Fibroblast of the aortic adventitia (primary cell): ENCODE measurements at regions not wholly inside any gene's neighbourhood (a gene's known extent, or its start where the extent isn't known, plus 50 kb on each side); places are given as distances from the start of the nearest gene placed in this dataset. TPM values are rescaled to one million over a fixed set of nuclear protein-coding genes. Genes with fewer than 3 reads are reported as not detected.

Source experiments
- DNase-seq: peaks from one replicate; pipeline ENCODE4 v3.0.0-alpha.2; 2010; ENCODE audit warnings: low read depth
- H3K4me3 ChIP-seq: 2 replicates; pipeline ENCODE4 v1.5.1; 2011; ENCODE audit warnings: low read depth, mild to moderate bottlenecking, control low read depth, low read length, moderate library complexity
- small RNA-seq: library from RNA; depleted of rRNA; stranded (forward); fragments of <200 nt; gene quantifications from one replicate; pipeline ENCODE3, GENCODE V24; 2012
- TF ChIP-seq, protein P1 (sequence below): IDR thresholded peaks from 2 replicates; pipeline ENCODE4 v1.5.1; 2011; ENCODE audit warnings: mild to moderate bottlenecking, low read length, control low read depth, inconsistent platforms; ENCODE audit not compliant: insufficient read depth

DNA sequence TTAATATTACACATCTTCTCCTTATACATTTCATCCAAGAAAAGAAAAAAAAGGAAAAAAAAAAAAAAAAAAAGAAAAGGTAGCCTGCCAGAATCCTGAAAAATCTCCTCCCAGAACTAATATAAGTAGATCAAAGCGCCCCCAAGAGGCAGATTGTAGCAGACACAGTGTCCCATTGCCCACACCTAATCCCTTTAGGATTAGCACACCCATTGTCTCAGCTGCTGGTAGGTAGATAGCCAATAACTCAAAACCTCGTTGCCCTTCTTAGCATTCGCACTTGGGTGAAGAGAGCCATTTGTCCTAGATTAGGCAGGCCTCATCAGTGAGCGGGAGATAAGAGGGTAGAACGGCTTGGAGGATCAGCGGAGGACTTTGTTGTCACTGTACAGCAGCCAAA, 100.2 kb upstream of the SORCS1 start:
- TF ChIP-seq, protein P1, sequence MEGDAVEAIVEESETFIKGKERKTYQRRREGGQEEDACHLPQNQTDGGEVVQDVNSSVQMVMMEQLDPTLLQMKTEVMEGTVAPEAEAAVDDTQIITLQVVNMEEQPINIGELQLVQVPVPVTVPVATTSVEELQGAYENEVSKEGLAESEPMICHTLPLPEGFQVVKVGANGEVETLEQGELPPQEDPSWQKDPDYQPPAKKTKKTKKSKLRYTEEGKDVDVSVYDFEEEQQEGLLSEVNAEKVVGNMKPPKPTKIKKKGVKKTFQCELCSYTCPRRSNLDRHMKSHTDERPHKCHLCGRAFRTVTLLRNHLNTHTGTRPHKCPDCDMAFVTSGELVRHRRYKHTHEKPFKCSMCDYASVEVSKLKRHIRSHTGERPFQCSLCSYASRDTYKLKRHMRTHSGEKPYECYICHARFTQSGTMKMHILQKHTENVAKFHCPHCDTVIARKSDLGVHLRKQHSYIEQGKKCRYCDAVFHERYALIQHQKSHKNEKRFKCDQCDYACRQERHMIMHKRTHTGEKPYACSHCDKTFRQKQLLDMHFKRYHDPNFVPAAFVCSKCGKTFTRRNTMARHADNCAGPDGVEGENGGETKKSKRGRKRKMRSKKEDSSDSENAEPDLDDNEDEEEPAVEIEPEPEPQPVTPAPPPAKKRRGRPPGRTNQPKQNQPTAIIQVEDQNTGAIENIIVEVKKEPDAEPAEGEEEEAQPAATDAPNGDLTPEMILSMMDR = no peak
- H3K4me3 ChIP-seq = no peak overlapping the region
- no peak for DNase-seq

DNA sequence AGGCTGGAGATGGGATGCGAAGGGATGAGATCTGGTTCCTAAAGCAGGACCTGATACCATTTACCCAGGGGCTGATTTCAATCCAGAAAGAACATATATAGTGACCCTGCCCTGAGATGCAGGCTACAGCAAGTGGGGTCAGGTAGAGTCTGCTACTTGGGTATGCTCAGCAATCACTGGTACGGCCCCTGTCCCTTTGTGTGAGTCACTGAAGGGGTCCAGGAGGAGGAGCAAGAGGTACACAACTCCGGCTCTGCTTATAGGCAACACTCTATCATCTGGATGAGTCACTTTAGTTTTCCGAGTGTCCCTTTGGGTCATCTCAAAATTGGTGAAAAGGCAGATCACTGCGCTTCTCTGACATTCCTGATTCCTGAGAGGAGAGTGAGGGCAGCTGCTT, 79.6 kb upstream of the SORCS1 start:
- TF ChIP-seq, protein P1 = no peak
- DNase-seq = no peak
- no peak overlapping the region for H3K4me3 ChIP-seq

DNA sequence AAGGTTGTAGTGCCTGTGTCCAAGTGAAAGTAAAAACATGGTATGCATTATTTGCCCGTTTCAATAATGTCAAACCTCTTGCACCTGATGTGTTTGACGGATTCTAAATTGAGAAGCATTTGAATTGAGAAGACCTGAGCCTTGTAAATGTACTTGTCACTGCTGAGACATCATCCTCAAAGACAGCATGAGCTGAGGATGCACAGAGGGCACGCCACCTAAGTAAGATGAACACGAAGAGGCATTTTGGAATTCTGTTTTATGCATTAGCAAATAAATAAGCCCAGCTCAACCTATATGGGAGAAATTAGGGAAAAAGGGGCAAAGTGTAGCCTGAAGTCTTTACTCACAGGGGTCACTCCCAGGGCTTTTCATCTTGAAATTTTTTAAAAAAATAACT, 73.8 kb upstream of the SORCS1 start:
- no peak for DNase-seq
- TF ChIP-seq, protein P1 = no peak
- H3K4me3 ChIP-seq = no peak overlapping the region

DNA sequence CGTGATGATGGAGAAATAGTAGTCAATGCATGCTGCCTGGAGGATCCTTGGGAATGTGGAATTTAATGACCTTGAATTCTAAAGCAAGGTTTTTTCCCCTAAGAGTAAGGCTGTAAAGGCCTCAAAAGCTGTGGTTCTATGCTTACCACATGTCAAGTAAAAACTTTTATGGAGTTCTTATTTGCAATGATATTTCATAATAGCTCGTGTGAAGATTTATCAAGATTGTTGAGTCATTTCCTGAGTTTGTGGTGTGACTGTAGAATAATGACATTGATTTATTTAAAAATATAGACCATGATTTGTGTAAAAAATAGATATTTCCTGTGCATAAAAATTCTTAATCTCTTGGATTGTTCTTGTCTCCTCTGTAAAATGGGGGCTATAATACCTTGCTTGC, 67.5 kb upstream of the SORCS1 start:
- no peak for DNase-seq
- TF ChIP-seq, protein P1 = no peak
- H3K4me3 ChIP-seq = no peak overlapping the region

DNA sequence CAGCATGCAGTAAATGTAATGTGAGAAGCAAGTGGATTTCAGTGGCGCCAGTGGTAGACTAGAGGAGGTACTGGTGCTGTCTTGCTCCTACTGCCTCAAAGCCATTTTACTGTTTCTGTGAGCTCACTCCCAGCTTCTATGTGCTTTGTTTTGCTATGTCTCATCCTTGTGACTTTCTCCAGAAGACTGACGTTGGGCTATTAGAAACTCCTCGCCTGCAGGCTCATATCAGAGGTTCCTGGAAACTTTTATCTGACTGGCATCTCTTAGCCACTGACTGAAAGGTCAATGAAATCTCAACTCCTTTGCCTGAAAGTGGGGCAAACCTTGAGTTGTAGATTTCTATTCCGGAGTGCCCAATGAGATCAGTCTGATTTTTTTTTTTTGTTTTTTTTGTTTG, 66.4 kb upstream of the SORCS1 start:
- DNase-seq = no peak
- TF ChIP-seq, protein P1 = no peak
- no peak overlapping the region for H3K4me3 ChIP-seq

DNA sequence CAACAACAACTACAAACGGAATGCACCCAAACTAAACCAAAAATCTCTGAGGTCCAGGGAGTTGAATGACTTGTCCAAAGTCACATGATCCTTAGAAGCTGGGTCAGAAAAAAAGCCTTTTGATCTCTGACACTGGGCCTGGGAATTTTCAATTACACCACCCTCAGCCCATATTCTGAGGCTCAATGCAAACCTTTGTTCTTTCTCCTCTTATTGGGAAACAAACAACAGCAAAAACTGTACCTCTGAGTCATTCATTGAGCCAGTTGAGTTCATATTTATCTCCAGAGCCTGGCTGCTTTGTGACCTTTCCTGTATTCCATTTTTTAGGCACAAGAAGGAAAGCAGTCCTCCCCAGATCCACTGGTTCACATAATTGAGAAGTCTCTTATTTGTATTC, 51.2 kb upstream of the SORCS1 start:
- DNase-seq = no peak
- no peak overlapping the region for H3K4me3 ChIP-seq
- TF ChIP-seq, protein P1 = no peak

Small RNA genes in the stretch of these regions (small RNA-seq; reads per million reads assigned to genes)
- gene AL390123.1 = not detected
- gene RNA5SP326 = not detected
- gene RNU5B-6P = not detected
- not detected for gene RNU6-839P
